GM19025 (cell line): ENCODE measurements at regions not wholly inside any gene's neighbourhood (a gene's known extent, or its start where the extent isn't known, plus 50 kb on each side); places are given as distances from the start of the nearest gene placed in this dataset.

Experiments
- ATAC-seq: cut with Tn5 transposase; IDR thresholded peaks from one replicate; pipeline ENCODE4 v1.9.1; 2021; ENCODE audit warnings: mild to moderate bottlenecking, low read depth, moderate library complexity; ENCODE audit not compliant: unreplicated experiment

DNA sequence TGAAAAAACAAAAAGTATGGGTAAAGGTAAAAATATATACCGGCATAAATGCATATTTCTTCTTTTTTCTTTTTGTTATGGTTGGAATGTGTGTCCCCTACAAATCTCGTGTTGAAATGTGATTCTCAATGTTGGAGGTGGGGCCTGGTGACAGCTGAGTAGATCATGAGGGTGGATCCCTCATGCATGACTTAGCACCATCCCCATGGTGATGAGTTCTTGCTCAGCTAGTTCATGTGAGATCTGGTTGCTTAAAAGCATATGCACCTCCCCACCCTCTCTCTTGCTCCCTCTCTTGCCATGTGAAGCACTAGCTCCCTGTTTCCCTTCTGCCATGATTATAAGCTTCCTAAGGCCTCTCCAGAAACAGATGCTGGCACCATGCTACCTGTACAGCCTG is 93.3 kb downstream of the HYCC1 start:
- no peak for ATAC-seq

- ATAC-seq = no peak
Observed at GRCh38 chr7:22913158-22913557, 90.5 kb upstream of the TOMM7 start.

GRCh38 chr7:22911889-22912288 is 89.2 kb upstream of the TOMM7 start:
- ATAC-seq = no peak

GRCh38 chr7:22909917-22910316 is 87.3 kb upstream of the TOMM7 start:
- no peak for ATAC-seq

GRCh38 chr7:22907805-22908204 is 85.2 kb upstream of the TOMM7 start:
- no peak for ATAC-seq

GRCh38 chr7:22900784-22901183 is 78.1 kb upstream of the TOMM7 start:
- ATAC-seq = no peak

GRCh38 chr7:22900101-22900500 is 77.5 kb upstream of the TOMM7 start:
- ATAC-seq = no peak

- ATAC-seq = no peak
Observed at GRCh38 chr7:22896917-22897316, 74.3 kb upstream of the TOMM7 start.

DNA sequence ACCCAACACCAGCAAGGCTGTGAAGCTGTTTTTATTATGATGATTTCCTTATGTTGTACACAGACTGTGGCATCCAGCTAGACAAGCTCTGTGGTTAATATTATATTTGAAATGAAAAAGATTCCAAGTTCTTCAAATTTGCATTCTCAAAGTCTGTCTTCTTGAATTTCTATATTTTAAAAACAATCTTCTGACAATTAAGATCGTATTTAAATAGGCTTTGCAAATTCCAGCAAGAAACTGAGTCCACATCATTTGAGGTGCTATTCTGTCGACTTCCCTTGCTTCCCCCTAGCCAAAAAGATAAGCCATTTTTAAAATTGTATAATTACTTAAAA is 73.1 kb upstream of the TOMM7 start:
- ATAC-seq = no peak

DNA sequence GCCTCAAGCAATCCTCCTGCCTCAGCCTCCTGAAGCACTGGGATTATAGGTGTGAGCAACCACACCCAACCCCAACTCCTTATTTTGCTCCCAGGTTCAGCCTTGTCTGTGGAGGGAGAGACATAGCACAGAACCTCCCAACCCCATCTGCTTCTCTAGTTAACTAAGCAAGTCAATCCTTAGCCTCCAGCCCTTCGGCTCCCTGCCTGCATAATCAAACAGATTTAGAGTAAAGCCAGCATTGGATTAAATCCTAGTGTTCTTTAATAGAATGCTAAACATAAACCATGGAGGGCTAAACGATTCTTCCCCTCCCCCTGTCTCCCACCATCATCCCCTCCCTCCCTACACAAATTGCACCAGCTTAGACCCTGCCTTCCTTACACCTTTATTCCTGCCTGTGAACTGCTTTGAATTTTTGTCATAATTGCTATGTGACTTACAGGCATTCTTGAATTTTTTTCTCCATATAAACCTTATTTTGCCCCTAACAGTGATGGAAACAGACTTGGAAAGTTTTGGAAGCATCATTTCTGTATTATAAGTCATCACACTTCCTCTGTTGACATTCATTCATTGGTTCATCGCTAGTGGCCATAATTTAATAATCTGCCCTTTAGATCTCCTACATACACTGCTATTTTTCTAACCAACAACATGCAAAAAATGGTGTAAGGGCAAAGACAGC is 72.6 kb upstream of the TOMM7 start:
- no peak for ATAC-seq

DNA sequence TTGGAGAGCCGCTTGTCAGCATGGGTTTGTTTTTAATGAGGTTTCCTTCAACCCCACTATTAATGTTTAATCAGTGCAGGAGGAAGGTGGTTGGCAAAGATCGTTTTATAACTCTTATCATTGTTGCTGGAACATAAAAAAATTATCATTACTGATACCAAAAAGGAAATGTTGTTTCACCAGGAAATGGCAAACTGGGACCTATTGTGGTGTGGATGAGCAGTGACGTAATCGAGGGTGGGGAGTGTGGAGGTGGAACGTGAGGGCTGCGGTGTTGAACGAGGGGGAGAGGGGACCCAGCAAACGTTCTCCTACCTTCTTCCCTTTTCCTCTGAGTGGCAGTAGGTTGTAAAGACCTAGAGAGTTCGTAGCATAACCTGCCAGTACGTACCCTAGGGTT is 71.9 kb upstream of the TOMM7 start:
- ATAC-seq = no peak

DNA sequence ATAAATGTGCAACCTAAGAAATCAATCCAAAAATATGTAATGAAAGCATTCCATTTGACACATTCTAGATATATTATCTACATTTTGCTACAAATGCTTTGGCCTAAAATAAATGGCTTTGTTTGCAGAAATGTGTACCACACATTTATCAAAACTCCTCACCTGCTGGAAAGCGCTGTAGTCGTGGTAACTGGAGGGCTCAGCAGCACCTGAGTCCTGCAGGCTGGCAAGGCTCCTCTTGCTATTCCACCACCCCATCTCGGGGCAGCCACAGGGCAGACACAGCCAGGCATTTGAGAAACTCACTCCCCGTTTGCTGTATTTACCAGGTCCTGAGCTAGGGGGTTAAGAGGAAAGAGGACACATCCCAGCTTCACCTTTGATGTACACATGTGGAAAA is 68.1 kb upstream of the TOMM7 start:
- no peak for ATAC-seq

GRCh38 chr7:22885797-22886261 is 63.2 kb upstream of the TOMM7 start:
- ATAC-seq = peak; percentile 88

DNA sequence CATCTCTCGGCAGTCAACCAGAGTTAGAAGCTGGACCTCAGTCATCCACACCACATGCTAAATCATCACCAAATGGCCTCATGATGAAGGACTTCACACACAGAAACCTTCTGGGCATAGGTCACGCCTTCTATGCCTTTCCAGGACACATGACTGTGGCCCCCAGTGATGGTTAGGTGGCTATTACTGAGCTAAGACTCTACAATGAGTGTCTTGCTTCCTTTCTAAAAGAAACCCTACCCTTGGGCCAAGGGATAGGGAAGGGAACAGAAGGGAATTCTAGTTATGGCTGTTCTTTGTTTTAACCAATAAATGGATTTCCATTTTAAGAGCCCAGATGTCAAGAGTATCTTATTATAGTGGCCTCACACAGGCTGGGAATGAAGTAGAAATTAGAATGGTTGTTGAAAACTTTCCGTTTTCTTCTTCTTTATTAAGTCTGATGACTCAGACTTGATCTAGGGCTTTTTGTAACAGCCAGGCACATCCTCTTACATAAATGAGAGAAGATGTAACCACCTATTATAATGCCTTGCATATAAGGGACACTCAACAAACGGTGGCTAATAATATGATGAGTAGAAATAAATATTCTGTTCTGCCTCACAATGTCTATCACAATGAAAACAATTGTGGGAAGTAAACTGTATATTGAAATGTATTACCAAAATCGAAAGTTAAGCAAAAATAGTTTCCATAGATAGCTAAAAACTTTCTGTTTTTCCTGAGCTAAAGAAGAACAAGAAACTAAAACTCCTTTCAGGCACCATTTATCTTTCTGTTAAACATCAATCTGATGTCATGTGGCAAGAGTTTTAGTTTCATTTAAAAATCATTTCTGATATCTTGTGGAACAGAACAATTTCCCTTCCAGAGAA is 62.5 kb upstream of the TOMM7 start:
- peak; percentile 49 for ATAC-seq

DNA sequence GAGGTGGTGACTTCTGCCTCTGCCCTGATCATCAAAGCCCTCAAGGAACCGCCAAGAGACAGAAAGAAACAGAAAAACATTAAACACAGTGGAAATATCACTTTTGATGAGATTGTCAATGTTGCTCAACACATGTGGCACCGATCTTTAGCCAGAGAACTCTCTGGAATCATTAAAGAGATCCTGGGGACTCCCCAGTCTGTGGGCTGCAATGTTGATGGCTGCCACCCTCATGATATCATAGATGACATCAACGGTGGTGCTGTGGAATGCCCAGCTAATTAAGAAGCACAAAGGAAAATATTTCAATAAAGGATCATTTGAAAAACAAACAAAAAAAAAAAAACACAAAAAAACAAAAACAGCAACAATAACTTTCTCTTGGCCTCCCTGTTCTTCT is 59.5 kb upstream of the TOMM7 start:
- ATAC-seq = no peak

DNA sequence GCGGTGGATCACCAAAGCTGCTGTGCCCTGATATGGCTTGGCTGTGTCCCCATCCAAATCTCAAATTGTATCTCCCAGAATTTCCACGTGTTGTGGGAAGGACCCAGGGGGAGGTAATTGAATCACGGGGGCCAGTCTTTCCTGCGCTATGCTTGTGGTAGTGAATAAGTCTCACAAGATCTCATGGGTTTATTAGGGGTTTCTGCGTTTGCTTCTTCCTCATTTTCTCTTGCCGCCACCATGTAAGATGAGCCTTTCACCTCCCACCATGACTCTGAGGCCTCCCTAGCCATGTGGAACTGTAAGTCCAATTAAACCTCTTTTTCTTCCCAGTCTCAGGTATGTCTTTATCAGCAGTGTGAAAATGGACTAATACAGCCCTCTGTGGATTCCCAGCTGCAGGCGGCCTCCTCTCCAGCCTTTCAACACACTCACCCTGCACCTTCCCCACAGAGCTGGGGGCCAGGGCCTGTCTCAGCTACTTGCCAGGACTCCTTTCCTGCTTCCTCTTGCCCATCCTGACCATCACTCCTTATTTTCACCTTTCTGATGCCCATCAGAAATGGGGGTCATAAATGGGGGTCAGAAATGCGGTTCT is 57.2 kb upstream of the TOMM7 start:
- ATAC-seq = no peak

DNA sequence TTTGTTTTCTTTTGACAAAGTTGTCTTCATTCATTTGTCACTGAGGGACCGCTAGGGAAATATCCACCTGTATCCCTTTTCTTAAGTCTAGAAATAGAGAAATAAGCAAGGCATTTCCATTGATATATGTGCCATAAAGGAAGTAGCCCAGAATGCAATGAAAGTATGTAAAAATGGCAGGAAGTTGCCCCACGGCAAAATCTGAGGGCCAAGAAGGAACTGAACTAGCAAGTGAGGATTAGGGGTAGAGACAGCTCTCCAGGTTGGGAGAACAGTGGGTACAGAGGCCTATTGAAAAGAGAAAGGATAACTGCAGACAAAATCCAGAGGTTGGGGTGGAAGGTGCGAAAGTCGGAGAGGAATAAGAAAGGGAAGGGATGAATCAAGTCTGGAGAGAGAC is 56.6 kb upstream of the TOMM7 start:
- no peak for ATAC-seq

DNA sequence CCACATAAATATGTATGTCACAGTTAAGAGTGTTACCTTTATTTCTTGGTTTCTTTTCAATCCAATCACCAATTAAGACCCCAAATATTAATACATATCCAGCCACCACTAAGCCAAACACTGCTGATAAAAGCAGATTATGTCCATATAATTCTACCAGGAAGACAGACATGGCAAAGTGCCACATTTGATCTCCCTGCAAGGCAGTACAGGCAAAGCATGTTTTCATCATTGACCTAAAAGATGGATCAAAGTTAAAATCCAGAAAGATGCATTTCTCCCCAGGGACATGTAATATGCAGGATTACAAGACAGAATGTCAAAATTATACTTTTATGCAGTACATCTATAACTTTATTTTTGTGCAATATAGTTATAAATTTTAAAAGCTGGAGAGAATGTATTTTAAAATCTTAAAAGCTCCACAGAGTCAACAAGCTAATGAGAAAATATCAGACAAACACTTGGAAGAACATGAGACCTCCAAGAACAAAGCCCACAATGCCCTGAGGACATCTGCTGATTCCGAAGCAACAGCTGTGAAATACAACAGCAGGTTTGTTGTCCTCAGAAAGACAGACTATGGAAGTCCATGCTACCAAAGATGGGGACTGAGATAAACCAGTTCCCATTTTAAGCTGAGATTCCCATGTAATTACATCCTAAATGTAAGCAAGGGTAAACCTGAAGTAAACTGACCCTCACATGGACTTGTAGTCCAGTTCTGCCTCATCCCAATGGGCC is 54.5 kb upstream of the TOMM7 start:
- no peak for ATAC-seq

- no peak for ATAC-seq
Observed at GRCh38 chr7:22875470-22875869, 52.8 kb upstream of the TOMM7 start.

DNA sequence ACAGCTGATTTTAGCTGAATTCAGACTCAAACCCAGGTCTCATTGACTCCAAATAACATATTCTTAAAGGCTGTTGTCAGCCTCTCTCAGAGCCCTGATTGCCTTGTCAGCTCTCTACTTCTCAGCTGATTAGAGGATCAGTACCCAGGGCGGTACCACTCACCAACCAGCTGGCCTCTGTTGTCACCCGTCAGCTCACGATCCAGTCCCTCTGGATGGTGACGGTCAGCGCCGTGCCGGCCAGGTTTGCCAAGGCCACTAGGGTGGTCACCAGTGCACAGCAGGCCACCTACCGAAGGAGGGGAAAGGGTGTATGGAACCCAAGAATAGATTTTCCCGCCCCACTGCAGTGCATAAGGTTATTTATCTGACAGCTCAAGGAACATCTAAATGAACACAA is 52.3 kb upstream of the TOMM7 start:
- no peak for ATAC-seq
